ENCODE measurements at regions not wholly inside any gene's neighbourhood (a gene's known extent, or its start where the extent isn't known, plus 50 kb on each side); places are given as distances from the start of the nearest gene placed in this dataset.

DNA sequence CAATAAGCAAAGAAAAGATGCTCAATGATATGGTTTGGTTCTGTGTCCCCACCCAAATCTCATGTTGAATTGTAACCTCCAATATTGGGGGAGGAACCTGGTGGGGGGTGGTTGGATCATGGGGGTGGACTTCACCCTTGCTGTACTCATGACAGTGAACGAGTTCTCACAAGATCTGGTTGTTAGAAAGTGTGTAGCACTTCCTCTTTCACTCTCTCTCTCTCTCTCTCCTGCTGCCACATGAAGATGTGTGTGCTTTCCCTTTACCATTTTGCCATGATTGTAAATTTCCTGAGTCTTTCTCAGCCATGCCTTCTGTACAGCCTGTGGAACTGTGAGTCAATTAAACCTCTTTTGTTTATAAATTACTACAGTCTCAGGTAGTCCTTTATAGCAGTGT lies 248.4 kb downstream of the HHIPL2 start:
- Histone ChIP-seq H3K27ac (ENCODE audit: low read depth in 2 of 2, low read length in 2 of 2) (no peak overlapping the region), H3K9ac (ENCODE audit: low read length in 3 of 3) (no peak overlapping the region), H3K9me3 (ENCODE audit: control insufficient read depth in 2 of 3, insufficient read depth in 1 of 3, low read length in 3 of 3) (peaks cover 0 to 6% (median 2%) of the 10 kb centered on the region in 3 donors), H3K27me3 (ENCODE audit: control insufficient read depth, insufficient read depth, low read length) (no peaks in the 10 kb centered on the region), H3K36me3 (ENCODE audit: control insufficient read depth in 2 of 3, insufficient read depth in 3 of 3, low read length in 3 of 3) (no peaks in the 10 kb centered on the region), H3K4me1 (ENCODE audit: control insufficient read depth in 2 of 3, insufficient read depth in 2 of 3, low read depth in 1 of 3, low read length in 3 of 3) (no peaks in the 10 kb centered on the region), H3K4me3 (ENCODE audit: low read length in 3 of 3) (no peak overlapping the region)
- TF ChIP-seq, protein P1, sequence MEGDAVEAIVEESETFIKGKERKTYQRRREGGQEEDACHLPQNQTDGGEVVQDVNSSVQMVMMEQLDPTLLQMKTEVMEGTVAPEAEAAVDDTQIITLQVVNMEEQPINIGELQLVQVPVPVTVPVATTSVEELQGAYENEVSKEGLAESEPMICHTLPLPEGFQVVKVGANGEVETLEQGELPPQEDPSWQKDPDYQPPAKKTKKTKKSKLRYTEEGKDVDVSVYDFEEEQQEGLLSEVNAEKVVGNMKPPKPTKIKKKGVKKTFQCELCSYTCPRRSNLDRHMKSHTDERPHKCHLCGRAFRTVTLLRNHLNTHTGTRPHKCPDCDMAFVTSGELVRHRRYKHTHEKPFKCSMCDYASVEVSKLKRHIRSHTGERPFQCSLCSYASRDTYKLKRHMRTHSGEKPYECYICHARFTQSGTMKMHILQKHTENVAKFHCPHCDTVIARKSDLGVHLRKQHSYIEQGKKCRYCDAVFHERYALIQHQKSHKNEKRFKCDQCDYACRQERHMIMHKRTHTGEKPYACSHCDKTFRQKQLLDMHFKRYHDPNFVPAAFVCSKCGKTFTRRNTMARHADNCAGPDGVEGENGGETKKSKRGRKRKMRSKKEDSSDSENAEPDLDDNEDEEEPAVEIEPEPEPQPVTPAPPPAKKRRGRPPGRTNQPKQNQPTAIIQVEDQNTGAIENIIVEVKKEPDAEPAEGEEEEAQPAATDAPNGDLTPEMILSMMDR (IDR thresholded peaks at IDR 0.05; ENCODE audit: borderline replicate concordance, extremely low read depth, insufficient read depth), result no peak
- DNase-seq (no peak), FAIRE-seq (no peak)
- intact Hi-C loops (cut with DNase I), result no loop called here

DNA sequence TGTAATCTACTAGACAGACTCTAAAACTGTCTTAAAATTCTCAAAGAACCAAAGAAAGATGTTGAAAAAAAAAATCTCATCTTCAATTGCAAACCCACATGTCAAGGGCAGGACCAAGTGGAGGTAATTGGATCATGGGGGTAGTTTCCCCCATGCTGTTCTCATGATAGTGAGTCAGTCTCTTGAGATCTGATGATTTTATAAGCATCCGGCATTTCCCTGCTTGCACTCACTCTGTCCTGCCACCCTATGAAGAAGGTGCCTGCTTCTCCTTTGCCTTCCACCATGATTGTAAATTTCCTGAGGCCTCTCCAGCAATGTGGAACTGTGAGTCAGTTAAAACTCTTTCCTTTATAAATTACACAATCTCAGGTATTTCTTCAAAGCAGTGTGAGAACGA lies 257.0 kb downstream of the HHIPL2 start:
- Histone ChIP-seq H3K4me3 (ENCODE audit: low read length in 3 of 3) (no peak overlapping the region), H3K9ac (ENCODE audit: low read length in 3 of 3) (no peak overlapping the region), H3K4me1 (ENCODE audit: control insufficient read depth in 2 of 3, insufficient read depth in 2 of 3, low read depth in 1 of 3, low read length in 3 of 3) (no peaks in the 10 kb centered on the region), H3K9me3 (ENCODE audit: control insufficient read depth in 2 of 3, insufficient read depth in 1 of 3, low read length in 3 of 3) (peaks cover 0 to 8% (median 0%) of the 10 kb centered on the region in 3 donors), H3K27ac (ENCODE audit: low read depth in 2 of 2, low read length in 2 of 2) (no peak overlapping the region), H3K27me3 (ENCODE audit: control insufficient read depth, insufficient read depth, low read length) (no peaks in the 10 kb centered on the region), H3K36me3 (ENCODE audit: control insufficient read depth in 2 of 3, insufficient read depth in 3 of 3, low read length in 3 of 3) (no peaks in the 10 kb centered on the region)
- TF ChIP-seq, protein P1 (IDR thresholded peaks at IDR 0.05; ENCODE audit: borderline replicate concordance, extremely low read depth, insufficient read depth), result no peak
- FAIRE-seq, result no peak
- no peak for DNase-seq
- intact Hi-C loops (cut with DNase I), result no loop called here

DNA sequence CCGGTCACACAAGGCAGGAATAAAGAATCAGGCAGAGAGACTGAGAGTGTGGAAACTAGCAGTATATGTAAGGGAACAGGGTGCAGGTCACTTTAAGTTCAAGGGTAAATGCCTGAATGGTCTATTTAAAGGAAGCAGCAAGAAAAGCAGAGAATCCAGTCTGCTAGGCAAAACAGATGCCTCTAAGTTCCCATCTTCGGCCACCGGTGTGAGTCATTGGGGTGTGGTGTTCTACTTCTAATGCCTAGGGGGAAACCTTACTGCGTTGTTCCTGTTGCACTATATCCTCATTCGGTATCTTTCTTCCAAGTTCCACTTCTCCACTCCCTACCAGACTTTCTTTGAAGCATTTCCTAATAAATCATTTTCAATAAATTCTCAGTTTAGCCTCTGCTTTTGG lies 259.9 kb downstream of the HHIPL2 start:
- no peak overlapping the region for H3K27ac ChIP-seq (ENCODE audit: low read depth in 2 of 2, low read length in 2 of 2)
- H3K36me3 ChIP-seq (ENCODE audit: control insufficient read depth in 2 of 3, insufficient read depth in 3 of 3, low read length in 3 of 3), result no peaks in the 10 kb centered on the region
- DNase-seq, result no peak
- H3K27me3 ChIP-seq (ENCODE audit: control insufficient read depth, insufficient read depth, low read length), result no peaks in the 10 kb centered on the region
- H3K4me1 ChIP-seq (ENCODE audit: control insufficient read depth in 2 of 3, insufficient read depth in 2 of 3, low read depth in 1 of 3, low read length in 3 of 3), result no peaks in the 10 kb centered on the region
- intact Hi-C loops (cut with DNase I), result no loop called here
- no peak overlapping the region for H3K9ac ChIP-seq (ENCODE audit: low read length in 3 of 3)
- no peaks in the 10 kb centered on the region for H3K9me3 ChIP-seq (ENCODE audit: control insufficient read depth in 2 of 3, insufficient read depth in 1 of 3, low read length in 3 of 3)
- TF ChIP-seq, protein P1 (IDR thresholded peaks at IDR 0.05; ENCODE audit: borderline replicate concordance, extremely low read depth, insufficient read depth), result no peak
- H3K4me3 ChIP-seq (ENCODE audit: low read length in 3 of 3), result no peak overlapping the region
- FAIRE-seq, result no peak

DNA sequence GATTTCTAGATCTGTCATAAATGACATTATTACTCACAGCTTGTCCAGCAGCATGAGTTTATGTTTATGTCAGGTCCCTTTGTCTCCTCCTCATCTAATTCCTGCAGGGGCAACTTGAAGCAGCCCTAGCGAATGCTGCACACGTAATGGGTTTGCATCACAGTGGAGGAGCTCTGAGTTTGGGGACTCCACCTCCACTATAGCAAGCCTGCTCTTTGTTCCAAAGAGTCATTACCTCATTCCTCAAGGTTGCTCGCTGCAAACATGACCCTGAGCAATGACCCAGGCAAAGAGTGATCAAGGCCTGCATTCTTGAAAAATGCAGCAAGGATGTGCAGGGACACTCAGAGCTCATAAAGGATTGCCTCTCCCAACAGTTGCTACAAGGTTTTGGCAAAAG lies 261.9 kb downstream of the HHIPL2 start:
- FAIRE-seq (no peak), DNase-seq (peak in 3 of 5 donors; percentile 36 to 54 (median 51))
- intact Hi-C loops (cut with DNase I), result no loop called here
- H3K27ac ChIP-seq (ENCODE audit: low read depth in 2 of 2, low read length in 2 of 2), result no peak overlapping the region
- no peaks in the 10 kb centered on the region for H3K9me3 ChIP-seq (ENCODE audit: control insufficient read depth in 2 of 3, insufficient read depth in 1 of 3, low read length in 3 of 3)
- H3K36me3 ChIP-seq (ENCODE audit: control insufficient read depth in 2 of 3, insufficient read depth in 3 of 3, low read length in 3 of 3), result no peaks in the 10 kb centered on the region
- no peak overlapping the region for H3K9ac ChIP-seq (ENCODE audit: low read length in 3 of 3)
- TF ChIP-seq, protein P1 (IDR thresholded peaks at IDR 0.05; ENCODE audit: borderline replicate concordance, extremely low read depth, insufficient read depth), result no peak
- no peaks in the 10 kb centered on the region for H3K4me1 ChIP-seq (ENCODE audit: control insufficient read depth in 2 of 3, insufficient read depth in 2 of 3, low read depth in 1 of 3, low read length in 3 of 3)
- H3K27me3 ChIP-seq (ENCODE audit: control insufficient read depth, insufficient read depth, low read length), result no peaks in the 10 kb centered on the region
- H3K4me3 ChIP-seq (ENCODE audit: low read length in 3 of 3), result no peak overlapping the region
